Right lobe of liver (tissue), 6 donors: ENCODE measurements at regions not wholly inside any gene's neighbourhood (a gene's known extent, or its start where the extent isn't known, plus 50 kb on each side); places are given as distances from the start of the nearest gene placed in this dataset.

Experiments
- ATAC-seq, 4 donors: fragments of 200-7000 bp; cut with Tn5 transposase; one replicate each; pipeline ENCODE4 v1.9.1; 2020; ENCODE audit warnings: mild to moderate bottlenecking in 4 of 4, moderate library complexity in 4 of 4
- DNase-seq, 3 donors: peaks; one replicate each; pipeline ENCODE4 v3.0.0-alpha.2; 2020
- H3K27ac ChIP-seq, 3 donors: fragments of 200-600 bp; one replicate each; pipeline ENCODE4 v1.8.0; 2022
- H3K27me3 ChIP-seq, 2 donors: fragments of 200-600 bp; one replicate each; pipeline ENCODE4 v1.8.0; 2022
- H3K36me3 ChIP-seq, 4 donors: fragments of 200-600 bp; sonication (generic) in 1 of 4; one replicate each; pipeline versions ENCODE4 v1.5.1 to v1.8.0; 2017 to 2022; ENCODE audit warnings: control low read depth in 1 of 4
- H3K4me1 ChIP-seq, 4 donors: fragments of 200-600 bp; sonication (generic) in 1 of 4; one replicate each; pipeline versions ENCODE4 v1.5.1 to v1.8.0; 2017 to 2022; ENCODE audit warnings: control low read depth in 1 of 4
- H3K4me3 ChIP-seq, 3 donors: fragments of 200-600 bp; one replicate each; pipeline ENCODE4 v1.8.0; 2022
- H3K9me3 ChIP-seq, 4 donors: fragments of 200-600 bp; sonication (generic) in 1 of 4; one replicate each; pipeline versions ENCODE4 v1.5.1 to v1.8.0; 2017 to 2022; ENCODE audit warnings: control low read depth in 1 of 4
- CTCF ChIP-seq, 4 donors: fragments of 200-600 bp in 3 of 4; fragments of 450-650 bp in 1 of 4; IDR thresholded peaks; one replicate each; pipeline versions ENCODE4 v1.5.1 to v1.8.0; 2016 to 2022; ENCODE audit warnings: antibody characterized with exemption in 4 of 4, mild to moderate bottlenecking in 2 of 4
- POLR2A ChIP-seq: fragments of 450-650 bp; IDR thresholded peaks from one replicate; pipeline ENCODE4 v1.6.1; 2017; ENCODE audit warnings: antibody characterized with exemption, mild to moderate bottlenecking
- WGBS: methylation state at CpG from one replicate; pipeline ENCODE4 v1.1.6; 2018; ENCODE audit warnings: low coverage, low lambda C conversion rate; ENCODE audit not compliant: insufficient coverage; ENCODE audit errors: missing lambda C conversion rate; 5-methylcytosine and 5-hydroxymethylcytosine counted together
- intact Hi-C, 2 donors: fragments of 100-400 bp; cut with DNase I; formaldehyde crosslinking; loops; one replicate each; pipeline versions ENCODE4 v1.11.2 to v1.14.1; 2022
- donor health status: DM: no; HTN: yes; CAD: no.
- donor health status: DM: no; HTN: no; CAD: no.
- donor health status: DM: no; HTN: no; CAD: no.
- donor health status: DM: no; HTN: yes; CAD: no.
- donor health status: DM: no; HTN: yes; CAD: no.

- Histone ChIP-seq H3K27ac (no peak overlapping the region), H3K9me3 (no peaks in the 10 kb centered on the region), H3K4me1 (no peaks in the 10 kb centered on the region), H3K36me3 (no peaks in the 10 kb centered on the region), H3K27me3 (no peaks in the 10 kb centered on the region), H3K4me3 (no peak overlapping the region)
- intact Hi-C loops, result no loop called here
- no peak for DNase-seq
- TF ChIP-seq POLR2A, result no peak
- no peak for TF ChIP-seq CTCF (IDR thresholded peaks at IDR 0.05)
- no peak for ATAC-seq
Measured at GRCh38 chr14:65210822-65211182, 108.5 kb upstream of the MAX start.

- peak in 1 of 4 donors; percentile 18 for ATAC-seq
Measured at GRCh38 chr14:65211341-65211987, 109.1 kb upstream of the MAX start.

GRCh38 chr14:65213316-65213715 lies 111.0 kb upstream of the MAX start:
- Histone ChIP-seq H3K9me3 (no peaks in the 10 kb centered on the region), H3K4me1 (no peaks in the 10 kb centered on the region), H3K27me3 (no peaks in the 10 kb centered on the region), H3K4me3 (no peak overlapping the region), H3K27ac (no peak overlapping the region), H3K36me3 (no peaks in the 10 kb centered on the region)
- no peak for ATAC-seq
- TF ChIP-seq CTCF (IDR thresholded peaks at IDR 0.05), result no peak
- DNase-seq, result no peak
- intact Hi-C loops, result no loop called here

More at GRCh38 chr14:65211341-65211987, 109.1 kb upstream of the MAX start:
- TF ChIP-seq POLR2A (no peak), CTCF (IDR thresholded peaks at IDR 0.05) (no peak)
- no peaks in the 10 kb centered on the region for H3K4me1 ChIP-seq
- no peak overlapping the region for H3K4me3 ChIP-seq
- no peaks in the 10 kb centered on the region for H3K36me3 ChIP-seq
- intact Hi-C loops, result no loop called here
- no peaks in the 10 kb centered on the region for H3K9me3 ChIP-seq
- no peak for DNase-seq
- H3K27ac ChIP-seq, result no peak overlapping the region
- no peaks in the 10 kb centered on the region for H3K27me3 ChIP-seq
- WGBS, result 48% methylated on average over 3 of the region's 3 CpGs

GRCh38 chr14:65214741-65215140 lies 112.4 kb upstream of the MAX start:
- peak in 3 of 4 donors; percentile 30 to 84 (median 70) for ATAC-seq
- WGBS, result no CpG with 5 or more reads among the region's 2 CpGs
- no peak for TF ChIP-seq CTCF (IDR thresholded peaks at IDR 0.05)
- no peak for TF ChIP-seq POLR2A

GRCh38 chr14:65219353-65219752 lies 117.0 kb upstream of the MAX start:
- DNase-seq, result no peak
- TF ChIP-seq CTCF (IDR thresholded peaks at IDR 0.05) (no peak), POLR2A (no peak)
- H3K27me3 ChIP-seq, result no peaks in the 10 kb centered on the region
- intact Hi-C loops, result no loop called here
- 94% methylated on average over 4 of the region's 4 CpGs for WGBS
- no peak overlapping the region for H3K4me3 ChIP-seq
- no peaks in the 10 kb centered on the region for H3K36me3 ChIP-seq
- H3K4me1 ChIP-seq, result no peaks in the 10 kb centered on the region
- H3K27ac ChIP-seq, result no peak overlapping the region
- no peaks in the 10 kb centered on the region for H3K9me3 ChIP-seq
- ATAC-seq, result no peak

More at GRCh38 chr14:65214741-65215140, 112.4 kb upstream of the MAX start:
- Histone ChIP-seq H3K27ac (no peak overlapping the region), H3K9me3 (no peaks in the 10 kb centered on the region), H3K36me3 (no peaks in the 10 kb centered on the region), H3K4me3 (no peak overlapping the region), H3K27me3 (no peaks in the 10 kb centered on the region), H3K4me1 (no peaks in the 10 kb centered on the region)
- intact Hi-C loops, result no loop called here
- peak in 1 of 3 donors; percentile 60 for DNase-seq
